ENCODE measurements at regions not wholly inside any gene's neighbourhood (a gene's known extent, or its start where the extent isn't known, plus 50 kb on each side); places are given as distances from the start of the nearest gene placed in this dataset.

GRCh38 chr2:75320898-75321598, 121.7 kb upstream of the TACR1 start:
- no peaks in the 10 kb centered on the region for H3K27me3 ChIP-seq (replicated peaks in 1 of 7)
- no peaks in the 10 kb centered on the region for H3K9me3 ChIP-seq
- intact Hi-C loops (cut with DNase I; ENCODE audit: low total_unique reads): no loop called here
- H3K4me1 ChIP-seq: no peaks in the 10 kb centered on the region
- no peaks in the 10 kb centered on the region for H3K36me3 ChIP-seq
- TF ChIP-seq POLR2A (IDR thresholded peaks at IDR 0.05) (no peak), POLR2AphosphoS5 (IDR thresholded peaks at IDR 0.05) (no peak), CTCF (IDR thresholded peaks at IDR 0.05 in 8 of 11, conservative IDR thresholded peaks at IDR 0.05 in 3 of 11) (no peak)
- WGBS, 5 donors: 69 to 85% (median 83%) methylated on average over 4 of the region's 4 CpGs
- H3K27ac ChIP-seq: no peak overlapping the region
- DNase-seq: no peak
- no peak overlapping the region for H3K4me3 ChIP-seq

GRCh38 chr2:75319951-75320350, 120.6 kb upstream of the TACR1 start:
- no peaks in the 10 kb centered on the region for H3K36me3 ChIP-seq
- intact Hi-C loops (cut with DNase I; ENCODE audit: low total_unique reads): no loop called here
- H3K4me3 ChIP-seq: no peak overlapping the region
- no peak for TF ChIP-seq POLR2AphosphoS5 (IDR thresholded peaks at IDR 0.05)
- no peak for TF ChIP-seq POLR2A (IDR thresholded peaks at IDR 0.05)
- no peak for TF ChIP-seq CTCF (IDR thresholded peaks at IDR 0.05 in 8 of 11, conservative IDR thresholded peaks at IDR 0.05 in 3 of 11)
- no peaks in the 10 kb centered on the region for H3K27me3 ChIP-seq (replicated peaks in 1 of 7)
- no peaks in the 10 kb centered on the region for H3K9me3 ChIP-seq
- WGBS, 5 donors: 82 to 94% (median 87%) methylated on average over 2 of the region's 2 CpGs
- no peak for DNase-seq
- no peaks in the 10 kb centered on the region for H3K4me1 ChIP-seq
- H3K27ac ChIP-seq: no peak overlapping the region

- no peak for DNase-seq
- H3K4me3 ChIP-seq: no peak overlapping the region
- H3K27me3 ChIP-seq (replicated peaks in 1 of 7): no peaks in the 10 kb centered on the region
- intact Hi-C loops (cut with DNase I; ENCODE audit: low total_unique reads): no loop called here
- WGBS, 5 donors: 82 to 98% (median 89%) methylated on average over 1 of the region's 1 CpG
- no peaks in the 10 kb centered on the region for H3K9me3 ChIP-seq
- TF ChIP-seq POLR2AphosphoS5 (IDR thresholded peaks at IDR 0.05) (no peak), POLR2A (IDR thresholded peaks at IDR 0.05) (no peak)
- H3K4me1 ChIP-seq: no peaks in the 10 kb centered on the region
- no peak overlapping the region for H3K27ac ChIP-seq
- H3K36me3 ChIP-seq: no peaks in the 10 kb centered on the region
Measured at GRCh38 chr2:75317802-75318201, 118.5 kb upstream of the TACR1 start.

- Histone ChIP-seq H3K27ac (no peak overlapping the region), H3K27me3 (replicated peaks in 1 of 7) (no peaks in the 10 kb centered on the region), H3K4me3 (no peak overlapping the region), H3K4me1 (peaks cover 0 to 1% (median 0%) of the 10 kb centered on the region in 6 donors), H3K9me3 (no peaks in the 10 kb centered on the region), H3K36me3 (no peaks in the 10 kb centered on the region)
- intact Hi-C loops (cut with DNase I; ENCODE audit: low total_unique reads): no loop called here
- WGBS, 5 donors: 70 to 87% (median 78%) methylated on average over 2 of the region's 2 CpGs
- TF ChIP-seq CTCF (IDR thresholded peaks at IDR 0.05 in 8 of 11, conservative IDR thresholded peaks at IDR 0.05 in 3 of 11): no peak
- TF ChIP-seq POLR2A (IDR thresholded peaks at IDR 0.05): no peak
- no peak for TF ChIP-seq POLR2AphosphoS5 (IDR thresholded peaks at IDR 0.05)
- DNase-seq: no peak
Measured at GRCh38 chr2:75317316-75317715, 118.0 kb upstream of the TACR1 start.

All from spleen (tissue), 11 donors.